GM10248 (cell line): ENCODE measurements at regions not wholly inside any gene's neighbourhood (a gene's known extent, or its start where the extent isn't known, plus 50 kb on each side); places are given as distances from the start of the nearest gene placed in this dataset.

Experiments
- CTCF ChIA-PET: fragments of 300-600 bp; sonication (Branson Sonifier 250); formaldehyde crosslinking; extraction: SDS; loops from one replicate; lab custom pipeline; 2021; ENCODE audit warnings: antibody characterized with exemption; lab: Yijun Ruan, JAX
- POLR2A ChIA-PET: fragments of 350-650 bp; sonication (Branson Sonifier 250); formaldehyde crosslinking; extraction: SDS; loops from one replicate; lab custom pipeline; 2020; ENCODE audit warnings: antibody characterized with exemption; lab: Yijun Ruan, JAX
- DNase-seq: peaks from one replicate; pipeline ENCODE4 v3.0.0; 2012; ENCODE audit errors: extremely low spot score
- CTCF ChIP-seq: IDR thresholded peaks from 2 replicates; pipeline ENCODE4 v1.5.1; 2012; ENCODE audit warnings: mild to moderate bottlenecking, low read depth; ENCODE audit errors: extremely low read depth, missing control alignments, control extremely low read depth

GRCh38 chr9:11320989-11321388, 708.2 kb upstream of the PTPRD start:
- CTCF ChIA-PET = no interaction called here
- no peak for TF ChIP-seq CTCF
- POLR2A ChIA-PET = no interaction called here
- DNase-seq = no peak

GRCh38 chr9:11323457-11323856, 710.7 kb upstream of the PTPRD start:
- no peak for TF ChIP-seq CTCF
- ChIA-PET POLR2A (no interaction called here), CTCF (no interaction called here)
- no peak for DNase-seq

GRCh38 chr9:11326231-11326630, 713.4 kb upstream of the PTPRD start:
- ChIA-PET CTCF (interaction anchor here (1.0 kb wide), 1 partner anchor 22 kb away, joined by 3 read pairs; no protein-coding TSS in a partner anchor), POLR2A (no interaction called here)
- TF ChIP-seq CTCF = no peak
- DNase-seq = no peak

GRCh38 chr9:11328326-11328725, 715.5 kb upstream of the PTPRD start:
- DNase-seq = no peak
- ChIA-PET CTCF (no interaction called here), POLR2A (no interaction called here)
- TF ChIP-seq CTCF = no peak

- no peak for TF ChIP-seq CTCF
- no peak for DNase-seq
- CTCF ChIA-PET = no interaction called here
- POLR2A ChIA-PET = no interaction called here
Measured at GRCh38 chr9:11335011-11335410, 722.2 kb upstream of the PTPRD start.

GRCh38 chr9:11338130-11338529, 725.3 kb upstream of the PTPRD start:
- no peak for DNase-seq
- CTCF ChIA-PET = no interaction called here
- TF ChIP-seq CTCF = no peak
- POLR2A ChIA-PET = no interaction called here

- ChIA-PET POLR2A (no interaction called here), CTCF (interaction anchor here (1.2 to 1.5 kb wide), 2 partner anchors 11 to 40 kb away, joined by 3 to 4 read pairs; no protein-coding TSS in a partner anchor)
- no peak for TF ChIP-seq CTCF
- no peak for DNase-seq
Measured at GRCh38 chr9:11340654-11341053, 727.9 kb upstream of the PTPRD start.
